IPS-15b (cell line): ENCODE measurements at regions not wholly inside any gene's neighbourhood (a gene's known extent, or its start where the extent isn't known, plus 50 kb on each side); places are given as distances from the start of the nearest gene placed in this dataset.
"Not testable (repeated sequence)": the region's sequence is repeated elsewhere in the genome, so short reads cannot be mapped to it uniquely, and the experiment has no call there.

Experiments
- H3K27me3 ChIP-seq: one replicate; pipeline ENCODE4 v1.6.1; 2013; ENCODE audit warnings: low read length; ENCODE audit not compliant: control insufficient read depth, insufficient read depth
- H3K36me3 ChIP-seq: one replicate; pipeline ENCODE4 v1.6.1; 2013; ENCODE audit warnings: low read length; ENCODE audit not compliant: control insufficient read depth, insufficient read depth
- H3K4me1 ChIP-seq: one replicate; pipeline ENCODE4 v1.6.1; 2013; ENCODE audit warnings: mild to moderate bottlenecking, low read length; ENCODE audit not compliant: control insufficient read depth, insufficient read depth
- H3K4me3 ChIP-seq: one replicate; pipeline ENCODE4 v1.5.1; 2013; ENCODE audit warnings: low read depth, low read length
- H3K9ac ChIP-seq: one replicate; pipeline ENCODE4 v1.6.1; 2013; ENCODE audit warnings: low read depth, mild to moderate bottlenecking, low read length
- H3K9me3 ChIP-seq: one replicate; pipeline ENCODE4 v1.6.1; 2013; ENCODE audit warnings: mild to moderate bottlenecking, low read length; ENCODE audit not compliant: control insufficient read depth, insufficient read depth

DNA sequence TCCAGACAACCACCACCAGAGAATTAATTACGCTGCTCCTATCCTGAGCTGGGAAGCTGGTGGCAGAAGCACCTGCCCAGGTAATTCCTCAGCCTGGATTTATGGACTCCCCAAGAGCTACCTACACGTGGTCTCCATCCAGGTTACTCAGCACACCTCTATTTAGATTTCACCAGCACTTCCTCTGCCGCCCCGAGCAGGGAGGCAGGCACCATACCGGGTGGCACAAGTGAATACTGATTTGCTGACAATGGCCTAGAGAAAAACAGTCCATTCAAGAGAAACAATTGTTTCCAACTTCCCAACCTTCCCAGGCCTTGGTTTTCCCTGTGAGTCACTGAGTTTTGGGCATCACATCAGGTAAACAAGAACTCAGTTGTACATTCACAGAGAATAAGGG lies 134.3 kb downstream of the MATN1 start:
- no peaks in the 10 kb centered on the region for H3K9me3 ChIP-seq
- H3K4me1 ChIP-seq, result no peaks in the 10 kb centered on the region
- H3K27me3 ChIP-seq, result no peaks in the 10 kb centered on the region
- H3K36me3 ChIP-seq, result no peaks in the 10 kb centered on the region
- no peak overlapping the region for H3K4me3 ChIP-seq
- no peak overlapping the region for H3K9ac ChIP-seq

DNA sequence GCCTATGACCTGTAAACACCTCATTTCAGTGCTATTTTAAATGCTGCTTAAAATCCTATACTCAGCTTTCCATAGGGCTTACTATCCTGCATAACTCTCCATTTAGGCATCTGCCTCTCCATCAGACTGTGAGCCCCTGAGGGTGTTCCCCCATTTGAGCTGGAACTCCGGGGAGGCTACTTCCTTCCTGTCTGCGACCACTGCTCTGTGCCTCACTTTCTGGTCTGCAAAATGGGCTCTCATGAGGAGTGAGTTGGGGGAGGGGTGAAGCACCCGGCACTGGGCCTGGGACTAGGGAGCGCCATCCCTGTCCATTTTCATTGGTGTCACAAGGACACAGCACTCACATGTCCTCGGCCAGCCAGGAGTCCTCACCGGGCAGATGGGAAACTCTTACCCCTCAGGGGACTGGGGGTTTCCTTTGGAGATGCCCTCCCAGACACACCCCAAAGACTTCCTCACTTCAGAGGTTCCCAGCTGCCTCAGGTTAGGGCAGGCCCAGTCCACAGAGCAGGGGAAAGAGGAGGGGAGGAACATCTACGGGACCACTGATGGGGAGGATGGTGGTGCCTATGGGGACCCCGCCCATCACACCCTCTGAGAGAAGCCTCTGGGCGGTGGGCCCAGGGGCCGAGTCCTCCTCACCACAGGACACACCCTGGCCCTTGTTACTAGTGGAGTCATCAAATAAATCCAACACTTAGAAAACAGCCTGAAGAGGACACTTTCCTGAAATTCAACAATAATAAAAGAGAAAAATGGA lies 134.9 kb downstream of the MATN1 start:
- no peak overlapping the region for H3K4me3 ChIP-seq
- no peaks in the 10 kb centered on the region for H3K27me3 ChIP-seq
- no peak overlapping the region for H3K9ac ChIP-seq
- H3K9me3 ChIP-seq, result no peaks in the 10 kb centered on the region
- H3K36me3 ChIP-seq, result no peaks in the 10 kb centered on the region
- no peaks in the 10 kb centered on the region for H3K4me1 ChIP-seq

DNA sequence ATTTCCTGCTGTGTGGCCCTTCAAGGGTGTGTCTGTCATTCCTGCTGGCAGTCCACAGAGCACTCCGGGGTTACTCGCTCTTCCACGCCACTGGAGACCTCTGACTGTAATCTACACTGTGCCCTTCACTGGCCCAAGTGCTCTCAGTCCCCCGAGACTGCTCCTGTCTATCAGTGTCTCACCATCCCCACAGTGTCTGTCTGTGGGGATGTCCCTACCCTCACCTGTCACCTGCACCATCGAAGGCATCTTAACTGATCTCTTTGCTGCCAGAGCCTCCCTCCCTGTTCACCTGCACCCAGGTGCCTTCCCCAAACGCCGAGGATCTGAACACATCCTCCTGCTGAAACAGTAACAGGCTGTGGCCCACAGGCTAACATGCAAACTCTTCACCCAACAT lies 136.7 kb downstream of the MATN1 start:
- H3K9me3 ChIP-seq, result no peaks in the 10 kb centered on the region
- no peak overlapping the region for H3K4me3 ChIP-seq
- H3K36me3 ChIP-seq, result no peaks in the 10 kb centered on the region
- no peak overlapping the region for H3K9ac ChIP-seq
- no peaks in the 10 kb centered on the region for H3K27me3 ChIP-seq
- H3K4me1 ChIP-seq, result no peaks in the 10 kb centered on the region

DNA sequence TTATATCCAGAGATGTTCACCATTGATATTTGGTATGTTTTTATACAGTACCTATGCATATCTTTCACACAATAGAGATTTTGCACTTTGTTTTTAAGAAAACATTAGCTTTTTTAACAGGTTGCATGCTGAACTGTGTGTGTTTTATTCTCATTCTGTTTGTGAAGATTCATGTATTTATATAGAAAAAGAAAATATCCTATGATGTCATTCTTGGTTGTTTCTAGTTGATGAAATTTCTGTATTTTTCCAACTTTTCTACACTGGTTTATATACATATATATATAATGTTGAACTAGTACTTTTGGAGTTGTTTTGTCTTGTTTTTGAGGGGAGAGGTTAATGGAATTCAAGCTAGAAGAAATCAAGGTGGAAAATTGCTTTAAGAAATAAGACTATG lies 143.8 kb downstream of the MATN1 start:
- no peak overlapping the region for H3K4me3 ChIP-seq
- no peaks in the 10 kb centered on the region for H3K27me3 ChIP-seq
- H3K36me3 ChIP-seq, result no peaks in the 10 kb centered on the region
- H3K9ac ChIP-seq, result no peak overlapping the region
- H3K9me3 ChIP-seq, result no peaks in the 10 kb centered on the region
- H3K4me1 ChIP-seq, result no peaks in the 10 kb centered on the region

DNA sequence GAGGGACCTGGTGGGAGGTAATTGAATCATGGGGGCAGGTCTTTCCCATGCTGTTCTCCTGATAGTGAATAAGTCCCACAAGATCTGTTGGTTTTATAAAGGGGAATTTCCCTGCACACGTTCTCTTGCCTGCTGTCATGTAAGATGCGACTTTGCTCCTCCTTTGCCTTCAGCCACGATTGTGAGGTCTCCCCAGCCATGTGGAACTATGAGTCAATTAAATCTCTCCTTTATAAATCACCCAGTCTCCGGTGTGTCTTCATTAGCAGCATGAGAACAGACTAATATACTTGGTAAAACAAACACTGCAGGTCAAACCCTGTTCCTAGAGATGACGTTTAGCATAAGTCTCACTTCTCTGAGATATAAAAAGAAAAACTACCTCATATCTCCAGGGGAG lies 148.3 kb downstream of the MATN1 start:
- H3K27me3 ChIP-seq, result no peaks in the 10 kb centered on the region
- no peaks in the 10 kb centered on the region for H3K36me3 ChIP-seq
- no peaks in the 10 kb centered on the region for H3K9me3 ChIP-seq
- H3K4me1 ChIP-seq, result no peaks in the 10 kb centered on the region
- no peak overlapping the region for H3K4me3 ChIP-seq
- H3K9ac ChIP-seq, result no peak overlapping the region

DNA sequence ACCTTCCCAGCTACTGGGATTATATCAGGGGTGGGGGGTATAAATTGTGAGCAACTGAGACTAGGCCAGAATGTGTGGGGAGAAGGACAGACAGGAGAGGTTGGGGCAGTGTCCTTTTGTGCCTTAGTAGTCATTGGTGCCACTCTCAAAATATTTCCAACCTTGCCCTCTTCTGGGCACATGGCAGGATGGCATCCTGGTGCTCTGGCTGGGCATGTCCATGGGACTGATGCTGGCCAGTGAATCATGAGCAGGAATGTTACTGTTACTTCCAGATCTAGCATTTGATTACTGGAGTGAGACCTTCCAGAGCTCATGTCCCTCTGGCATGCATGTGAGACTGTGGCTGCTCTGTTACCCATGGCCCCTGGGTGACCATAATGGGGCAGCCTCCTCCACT lies 151.2 kb downstream of the MATN1 start:
- H3K36me3 ChIP-seq, result no peaks in the 10 kb centered on the region
- H3K27me3 ChIP-seq, result no peaks in the 10 kb centered on the region
- no peak overlapping the region for H3K9ac ChIP-seq
- H3K4me3 ChIP-seq, result no peak overlapping the region
- no peaks in the 10 kb centered on the region for H3K9me3 ChIP-seq
- no peaks in the 10 kb centered on the region for H3K4me1 ChIP-seq

DNA sequence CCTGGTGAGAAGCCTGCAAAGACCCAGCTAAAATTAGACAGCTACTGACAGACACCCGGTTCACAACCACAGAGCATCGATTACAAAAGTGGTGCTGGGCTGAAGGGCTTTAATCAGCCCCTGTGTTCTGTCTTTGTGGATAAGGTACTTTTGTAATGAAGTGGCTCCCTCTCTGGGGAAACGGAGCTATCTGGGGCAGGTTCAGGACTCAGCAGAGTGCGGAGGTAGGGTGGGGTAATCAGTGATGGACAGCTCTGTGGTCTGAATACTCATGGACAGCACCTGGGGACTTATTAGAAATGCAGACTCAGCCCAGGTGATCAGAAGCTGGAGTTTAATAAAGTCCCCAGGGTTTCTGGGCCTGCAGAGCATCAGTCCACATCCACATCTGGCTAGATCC lies 152.0 kb downstream of the MATN1 start:
- no peaks in the 10 kb centered on the region for H3K36me3 ChIP-seq
- H3K4me1 ChIP-seq, result no peaks in the 10 kb centered on the region
- H3K27me3 ChIP-seq, result no peaks in the 10 kb centered on the region
- H3K9me3 ChIP-seq, result no peaks in the 10 kb centered on the region
- no peak overlapping the region for H3K4me3 ChIP-seq
- H3K9ac ChIP-seq, result no peak overlapping the region

DNA sequence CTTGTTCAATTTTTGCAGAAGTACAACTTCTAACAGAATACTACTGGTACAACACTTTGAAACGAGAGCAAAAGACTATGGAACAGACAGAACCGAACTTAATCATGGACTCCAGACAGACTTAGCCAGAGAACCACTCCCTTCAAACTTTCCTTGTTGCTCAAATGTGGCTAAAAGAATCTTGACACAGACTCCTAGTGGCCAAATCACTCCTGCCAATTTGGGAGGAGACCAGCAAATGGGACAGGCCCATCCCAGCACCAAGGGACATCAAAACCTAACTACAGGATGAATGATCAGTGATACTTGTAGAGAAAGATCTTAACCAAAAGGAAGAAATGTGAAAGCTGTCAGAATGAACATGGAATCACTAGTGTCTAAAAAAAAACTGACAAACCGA lies 154.0 kb downstream of the MATN1 start:
- H3K36me3 ChIP-seq, result no peaks in the 10 kb centered on the region
- no peaks in the 10 kb centered on the region for H3K27me3 ChIP-seq
- no peak overlapping the region for H3K9ac ChIP-seq
- H3K4me1 ChIP-seq, result no peaks in the 10 kb centered on the region
- H3K9me3 ChIP-seq, result no peaks in the 10 kb centered on the region
- no peak overlapping the region for H3K4me3 ChIP-seq

DNA sequence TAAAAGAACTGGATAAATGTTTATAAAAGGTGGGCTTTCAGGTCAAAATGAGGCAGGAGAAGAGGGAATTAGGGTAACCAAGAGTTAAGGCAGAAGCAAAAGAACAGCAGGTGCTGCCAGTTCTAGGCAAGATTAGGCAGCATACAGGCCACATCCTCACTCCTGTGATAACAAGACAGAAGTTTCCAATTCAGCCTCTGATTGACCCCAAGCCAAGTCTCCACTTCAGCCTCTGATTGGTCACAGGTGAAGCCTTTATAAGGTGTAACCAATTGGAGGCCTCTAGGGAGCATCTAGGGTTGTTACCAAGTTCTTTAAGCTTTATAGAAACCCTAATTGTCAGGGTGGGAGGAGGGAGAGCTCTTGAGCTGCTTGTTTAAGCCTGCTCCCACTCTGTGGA lies 160.8 kb downstream of the MATN1 start:
- no peaks in the 10 kb centered on the region for H3K27me3 ChIP-seq
- H3K9me3 ChIP-seq, result no peaks in the 10 kb centered on the region
- H3K4me3 ChIP-seq, result no peak overlapping the region
- H3K4me1 ChIP-seq, result no peaks in the 10 kb centered on the region
- H3K36me3 ChIP-seq, result no peaks in the 10 kb centered on the region
- no peak overlapping the region for H3K9ac ChIP-seq

DNA sequence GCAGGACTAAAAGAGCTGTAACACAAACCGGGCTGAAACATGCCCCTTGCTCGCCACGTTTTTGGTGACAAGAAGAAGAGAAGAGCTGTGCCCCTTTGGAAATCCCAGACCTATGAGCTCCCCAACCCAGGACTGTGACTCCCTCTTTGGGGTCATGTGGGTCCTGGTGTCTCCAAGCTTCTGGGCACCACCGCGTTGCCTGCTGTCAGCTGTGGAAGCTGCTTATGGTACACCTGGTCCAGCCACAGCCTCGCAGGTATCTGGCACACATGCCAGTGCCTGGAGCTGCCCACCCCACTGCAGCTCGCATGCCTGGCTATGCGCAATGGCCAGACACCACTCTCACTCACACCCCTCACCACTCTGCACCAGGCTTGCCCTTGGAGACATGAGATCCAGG lies 171.8 kb downstream of the MATN1 start:
- Histone ChIP-seq H3K4me3 (no peak overlapping the region), H3K4me1 (no peaks in the 10 kb centered on the region), H3K9me3 (no peaks in the 10 kb centered on the region), H3K36me3 (no peaks in the 10 kb centered on the region), H3K27me3 (no peaks in the 10 kb centered on the region), H3K9ac (no peak overlapping the region)

DNA sequence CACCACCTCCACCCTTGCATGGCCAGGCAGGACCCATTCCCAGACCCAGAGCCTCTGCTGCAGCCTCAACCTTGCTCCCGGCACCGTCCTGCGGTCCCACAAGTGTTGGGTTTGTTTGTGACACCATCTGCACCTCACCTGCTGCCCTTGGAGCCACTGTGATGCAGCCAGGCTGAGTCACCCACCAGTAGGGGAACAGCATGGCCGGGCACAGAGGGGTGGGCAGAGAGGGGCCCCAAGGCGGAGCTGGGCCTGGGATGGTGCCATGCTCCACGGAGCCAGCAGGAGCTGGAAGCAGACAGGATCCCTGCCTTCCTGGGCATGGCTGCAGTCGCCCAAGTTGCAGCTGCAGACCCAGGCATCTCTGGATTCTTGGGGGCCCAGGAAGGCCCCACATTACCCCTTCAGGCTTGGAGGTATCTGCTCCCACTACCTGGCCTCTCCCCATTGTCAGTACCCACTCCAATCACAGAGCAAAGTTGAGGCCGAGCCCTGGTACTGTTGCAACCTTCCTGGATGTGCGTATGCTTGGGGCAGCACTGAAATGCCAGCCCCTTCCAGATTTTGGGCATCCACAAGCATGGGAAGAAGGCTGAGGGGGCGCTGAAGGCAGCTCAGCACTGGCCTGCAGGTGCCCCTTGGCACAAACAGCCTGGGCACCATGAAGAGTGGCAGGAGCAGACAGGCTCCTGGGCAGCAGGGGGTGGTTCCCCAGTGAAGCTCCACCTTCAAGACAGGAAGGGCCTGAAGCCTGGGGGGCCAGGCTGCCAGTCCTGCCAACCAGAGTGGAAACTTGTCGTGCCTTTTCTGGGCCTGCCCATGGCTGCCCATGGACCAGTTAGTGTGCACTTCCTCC lies 172.8 kb downstream of the MATN1 start:
- no peaks in the 10 kb centered on the region for H3K27me3 ChIP-seq
- no peak overlapping the region for H3K9ac ChIP-seq
- no peaks in the 10 kb centered on the region for H3K9me3 ChIP-seq
- no peak overlapping the region for H3K4me3 ChIP-seq
- no peaks in the 10 kb centered on the region for H3K4me1 ChIP-seq
- H3K36me3 ChIP-seq, result no peaks in the 10 kb centered on the region

DNA sequence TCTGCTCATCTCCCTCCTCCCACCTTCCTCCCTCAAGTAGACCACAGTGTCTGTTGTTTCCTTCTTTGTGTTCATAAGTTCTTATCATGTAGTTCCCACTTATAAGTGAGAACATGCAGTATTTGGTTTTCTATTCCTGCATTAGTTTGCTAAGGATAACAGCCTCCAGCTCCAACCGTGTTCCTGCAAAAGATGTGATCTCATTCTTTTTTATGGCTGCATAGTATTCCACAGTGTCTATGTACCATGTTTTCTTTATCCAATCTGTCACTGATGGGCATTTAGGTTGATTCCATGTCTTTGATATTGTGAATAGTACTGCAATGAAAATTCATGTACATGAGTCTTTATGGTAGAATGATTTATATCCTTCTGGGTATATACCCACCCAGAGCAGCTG lies 173.5 kb downstream of the MATN1 start:
- H3K9me3 ChIP-seq, H3K27me3 ChIP-seq, H3K9ac ChIP-seq, H3K4me1 ChIP-seq, H3K4me3 ChIP-seq, H3K36me3 ChIP-seq: not testable (repeated sequence)
